WERI-Rb-1 (cell line): ENCODE measurements at regions not wholly inside any gene's neighbourhood (a gene's known extent, or its start where the extent isn't known, plus 50 kb on each side); places are given as distances from the start of the nearest gene placed in this dataset.
"Not testable (repeated sequence)": the region's sequence is repeated elsewhere in the genome, so short reads cannot be mapped to it uniquely, and the experiment has no call there.

Source experiments
- DNase-seq: peaks from one replicate; pipeline ENCODE4 v3.0.0-alpha.2; 2020
- H3K27ac ChIP-seq: fragments of 250-450 bp; sonication (Bioruptor Pico); 2 replicates; pipeline ENCODE4 v1.5.1; 2020; ENCODE audit warnings: mild to moderate bottlenecking, moderate library complexity
- H3K27me3 ChIP-seq: fragments of 250-450 bp; sonication (Bioruptor Pico); 2 replicates; pipeline ENCODE4 v1.5.1; 2021; ENCODE audit warnings: mild to moderate bottlenecking, low read depth, moderate library complexity; ENCODE audit not compliant: insufficient read depth, severe bottlenecking
- H3K36me3 ChIP-seq: fragments of 250-450 bp; sonication (Bioruptor Pico); 2 replicates; pipeline ENCODE4 v1.5.1; 2020; ENCODE audit warnings: mild to moderate bottlenecking, moderate library complexity
- H3K4me3 ChIP-seq: 2 replicates; pipeline ENCODE4 v1.5.1; 2011; ENCODE audit warnings: low read depth, mild to moderate bottlenecking, control low read depth, low read length
- H3K9me3 ChIP-seq: fragments of 250-450 bp; sonication (Bioruptor Pico); 2 replicates; pipeline ENCODE4 v1.5.1; 2021; ENCODE audit warnings: mild to moderate bottlenecking, moderate library complexity; ENCODE audit not compliant: severe bottlenecking
- TF ChIP-seq, protein P1 (sequence below): IDR thresholded peaks from 2 replicates; pipeline ENCODE4 v1.5.1; 2011; ENCODE audit warnings: low read depth, mild to moderate bottlenecking, control low read depth, inconsistent platforms, low read length

DNA sequence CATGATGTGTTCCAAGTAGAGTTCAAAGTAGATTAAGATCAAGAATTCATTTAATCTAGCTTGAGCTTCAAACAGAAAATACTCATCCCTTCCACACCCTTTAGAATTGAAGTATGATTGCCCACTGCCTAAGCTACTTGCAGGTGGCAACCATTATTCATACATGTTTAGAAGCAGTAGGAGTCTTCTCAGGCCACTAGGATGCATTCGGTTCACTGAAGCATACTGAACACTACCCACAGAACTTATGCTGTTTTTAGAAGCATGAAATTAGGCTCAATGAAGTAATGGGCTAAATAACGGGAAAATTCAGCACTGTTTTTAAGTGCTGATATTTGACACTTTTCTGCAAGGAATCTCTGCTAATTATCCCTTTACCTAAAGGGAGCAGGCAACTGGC, 263.4 kb downstream of the DEPDC1B start:
- Histone ChIP-seq H3K27ac (no peak overlapping the region), H3K9me3 (no peaks in the 10 kb centered on the region), H3K4me3 (no peak overlapping the region), H3K27me3 (no peaks in the 10 kb centered on the region), H3K36me3 (no peaks in the 10 kb centered on the region)
- TF ChIP-seq, protein P1, sequence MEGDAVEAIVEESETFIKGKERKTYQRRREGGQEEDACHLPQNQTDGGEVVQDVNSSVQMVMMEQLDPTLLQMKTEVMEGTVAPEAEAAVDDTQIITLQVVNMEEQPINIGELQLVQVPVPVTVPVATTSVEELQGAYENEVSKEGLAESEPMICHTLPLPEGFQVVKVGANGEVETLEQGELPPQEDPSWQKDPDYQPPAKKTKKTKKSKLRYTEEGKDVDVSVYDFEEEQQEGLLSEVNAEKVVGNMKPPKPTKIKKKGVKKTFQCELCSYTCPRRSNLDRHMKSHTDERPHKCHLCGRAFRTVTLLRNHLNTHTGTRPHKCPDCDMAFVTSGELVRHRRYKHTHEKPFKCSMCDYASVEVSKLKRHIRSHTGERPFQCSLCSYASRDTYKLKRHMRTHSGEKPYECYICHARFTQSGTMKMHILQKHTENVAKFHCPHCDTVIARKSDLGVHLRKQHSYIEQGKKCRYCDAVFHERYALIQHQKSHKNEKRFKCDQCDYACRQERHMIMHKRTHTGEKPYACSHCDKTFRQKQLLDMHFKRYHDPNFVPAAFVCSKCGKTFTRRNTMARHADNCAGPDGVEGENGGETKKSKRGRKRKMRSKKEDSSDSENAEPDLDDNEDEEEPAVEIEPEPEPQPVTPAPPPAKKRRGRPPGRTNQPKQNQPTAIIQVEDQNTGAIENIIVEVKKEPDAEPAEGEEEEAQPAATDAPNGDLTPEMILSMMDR, result no peak
- DNase-seq, result no peak

DNA sequence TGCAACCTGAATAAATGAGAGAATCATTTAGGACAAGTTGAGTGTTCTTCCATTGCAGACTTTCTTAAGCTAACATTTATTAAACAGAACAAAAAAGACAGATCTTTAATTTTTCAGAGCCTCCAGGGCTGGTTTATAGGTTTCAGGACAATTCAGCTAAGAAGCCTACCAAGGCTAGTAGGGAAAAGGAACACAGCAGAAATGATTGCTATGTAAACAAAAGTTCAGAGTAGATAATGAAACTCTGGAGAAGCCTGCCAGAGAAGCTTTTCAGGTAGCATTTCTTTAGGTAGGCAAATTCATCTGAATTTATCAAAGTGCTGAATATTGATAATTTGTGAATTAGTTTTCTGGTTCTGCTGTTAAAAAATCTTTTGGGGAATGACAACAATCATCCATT, 264.2 kb downstream of the DEPDC1B start:
- TF ChIP-seq, protein P1, result no peak
- DNase-seq, result no peak
- Histone ChIP-seq H3K27me3 (no peaks in the 10 kb centered on the region), H3K4me3 (no peak overlapping the region), H3K36me3 (no peaks in the 10 kb centered on the region), H3K27ac (no peak overlapping the region), H3K9me3 (no peaks in the 10 kb centered on the region)

DNA sequence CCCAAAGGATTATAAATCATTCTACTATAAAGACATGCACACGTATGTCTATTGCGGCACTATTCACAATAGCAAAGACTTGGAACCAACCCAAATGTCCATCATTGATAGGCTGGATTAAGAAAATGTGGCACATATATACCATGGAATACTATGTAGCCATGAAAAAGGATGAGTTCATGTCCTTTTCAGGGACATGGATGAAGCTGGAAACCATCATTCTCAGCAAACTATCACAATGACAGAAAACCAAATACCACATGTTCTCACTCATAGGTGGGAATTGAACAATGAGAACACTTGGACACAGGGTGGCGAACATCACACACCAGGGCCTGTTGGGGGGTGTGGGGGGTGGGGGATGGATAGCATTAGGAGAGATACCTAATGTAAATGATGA, 273.8 kb downstream of the DEPDC1B start:
- H3K9me3 ChIP-seq, DNase-seq, H3K27ac ChIP-seq, H3K4me3 ChIP-seq, H3K36me3 ChIP-seq, H3K27me3 ChIP-seq: not testable (repeated sequence)

GRCh38 chr5:60420773-60421172, 279.2 kb downstream of the DEPDC1B start:
- H3K27me3 ChIP-seq, H3K27ac ChIP-seq, DNase-seq, H3K36me3 ChIP-seq, H3K9me3 ChIP-seq, H3K4me3 ChIP-seq: not testable (repeated sequence)

DNA sequence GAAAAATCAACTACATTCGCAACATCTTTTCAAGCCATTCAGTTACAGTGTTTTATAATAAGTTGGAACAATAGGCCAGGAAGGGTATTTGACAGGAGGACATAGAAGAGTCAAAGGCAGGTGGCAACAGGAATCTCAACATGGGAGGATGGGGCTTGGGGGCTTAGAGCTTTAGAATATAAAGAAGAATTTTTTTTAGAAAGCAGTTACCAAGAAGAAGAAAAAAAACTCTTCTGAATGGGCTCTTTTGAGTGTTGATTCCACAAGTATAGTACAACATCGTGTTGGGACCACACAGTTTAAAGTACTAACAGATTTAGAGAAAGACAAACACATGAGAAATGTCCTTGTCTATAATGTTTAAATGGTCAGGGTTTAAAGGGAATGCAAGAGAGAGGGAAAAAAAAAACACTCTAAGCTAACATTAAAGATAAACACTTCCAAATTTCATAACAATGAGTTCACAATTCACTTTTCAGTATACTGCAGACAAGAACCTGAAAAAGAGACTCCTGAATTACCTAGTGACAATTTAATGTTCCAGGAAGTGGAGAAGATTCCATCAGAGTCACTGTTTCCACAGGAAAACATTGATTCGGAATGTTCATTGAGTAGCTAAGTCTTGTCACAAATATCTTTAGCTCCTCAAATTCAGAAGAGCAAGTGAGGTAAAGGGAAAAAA, 282.3 kb downstream of the DEPDC1B start:
- Histone ChIP-seq H3K36me3 (no peaks in the 10 kb centered on the region), H3K9me3 (no peaks in the 10 kb centered on the region), H3K4me3 (no peak overlapping the region), H3K27me3 (no peaks in the 10 kb centered on the region), H3K27ac (no peak overlapping the region)
- TF ChIP-seq, protein P1, result no peak
- no peak for DNase-seq

GRCh38 chr5:60415443-60415842, 284.5 kb downstream of the DEPDC1B start:
- Histone ChIP-seq H3K9me3 (no peaks in the 10 kb centered on the region), H3K36me3 (no peaks in the 10 kb centered on the region), H3K4me3 (no peak overlapping the region), H3K27me3 (no peaks in the 10 kb centered on the region), H3K27ac (no peak overlapping the region)
- TF ChIP-seq, protein P1, result no peak
- DNase-seq, result no peak

GRCh38 chr5:60410427-60410826, 289.5 kb downstream of the DEPDC1B start:
- no peak overlapping the region for H3K4me3 ChIP-seq
- H3K36me3 ChIP-seq, result no peaks in the 10 kb centered on the region
- DNase-seq, result no peak
- no peak overlapping the region for H3K27ac ChIP-seq
- H3K27me3 ChIP-seq, result no peaks in the 10 kb centered on the region
- TF ChIP-seq, protein P1, result no peak
- no peaks in the 10 kb centered on the region for H3K9me3 ChIP-seq
